ENCODE measurements at regions not wholly inside any gene's neighbourhood (a gene's known extent, or its start where the extent isn't known, plus 50 kb on each side); places are given as distances from the start of the nearest gene placed in this dataset.
"Not testable (repeated sequence)": the region's sequence is repeated elsewhere in the genome, so short reads cannot be mapped to it uniquely, and the experiment has no call there.

- not testable (repeated sequence) for TF ChIP-seq POLR2AphosphoS5, CTCF (IDR thresholded peaks at IDR 0.05)
Observed at GRCh38 chr11:134851503-134852224, 439.6 kb upstream of the B3GAT1 start.

All from prostate gland (tissue), 2 donors.